Glutamatergic neuron (in vitro differentiated cells): ENCODE measurements at regions not wholly inside any gene's neighbourhood (a gene's known extent, or its start where the extent isn't known, plus 50 kb on each side); places are given as distances from the start of the nearest gene placed in this dataset.

ENCODE experiments used
- DNase-seq: peaks from one replicate; pipeline ENCODE4 v3.0.0; 2022
- H3K27ac Mint-ChIP-seq: one replicate; pipeline ENCODE4 v1.8.0; 2020; ENCODE audit warnings: mild to moderate bottlenecking, mixed read lengths, inconsistent platforms; ENCODE audit not compliant: unreplicated experiment
- H3K27me3 Mint-ChIP-seq: one replicate; pipeline ENCODE4 v1.8.0; 2020; ENCODE audit warnings: mild to moderate bottlenecking, moderate library complexity, mixed read lengths, inconsistent platforms; ENCODE audit not compliant: unreplicated experiment
- H3K36me3 Mint-ChIP-seq: one replicate; pipeline ENCODE4 v1.8.0; 2020; ENCODE audit warnings: mild to moderate bottlenecking, mixed read lengths, inconsistent platforms; ENCODE audit not compliant: unreplicated experiment
- H3K4me1 Mint-ChIP-seq: one replicate; pipeline ENCODE4 v1.8.0; 2020; ENCODE audit warnings: mild to moderate bottlenecking, low read depth, mixed read lengths, inconsistent platforms; ENCODE audit not compliant: unreplicated experiment
- H3K4me3 Mint-ChIP-seq: one replicate; pipeline ENCODE4 v1.8.0; 2020; ENCODE audit warnings: mild to moderate bottlenecking, mixed read lengths, inconsistent platforms; ENCODE audit not compliant: unreplicated experiment
- H3K9me3 Mint-ChIP-seq: one replicate; pipeline ENCODE4 v1.8.0; 2020; ENCODE audit warnings: mild to moderate bottlenecking, moderate library complexity, mixed read lengths, inconsistent platforms; ENCODE audit not compliant: unreplicated experiment
- CTCF ChIP-seq: fragments of 200-600 bp; sonication (generic); IDR thresholded peaks from one replicate; pipeline ENCODE4 v1.5.0; 2021; ENCODE audit not compliant: partially characterized antibody, unreplicated experiment

GRCh38 chr3:193929373-193929772 is 206.6 kb upstream of the HES1 start:
- DNase-seq, result no peak
- Mint-ChIP-seq H3K9me3 (peaks cover 4% of the 10 kb centered on the region), H3K4me1 (no peaks in the 10 kb centered on the region), H3K4me3 (no peak overlapping the region), H3K27me3 (peaks cover 3% of the 10 kb centered on the region), H3K27ac (no peak overlapping the region), H3K36me3 (peaks cover 4% of the 10 kb centered on the region)
- no peak for TF ChIP-seq CTCF

DNA sequence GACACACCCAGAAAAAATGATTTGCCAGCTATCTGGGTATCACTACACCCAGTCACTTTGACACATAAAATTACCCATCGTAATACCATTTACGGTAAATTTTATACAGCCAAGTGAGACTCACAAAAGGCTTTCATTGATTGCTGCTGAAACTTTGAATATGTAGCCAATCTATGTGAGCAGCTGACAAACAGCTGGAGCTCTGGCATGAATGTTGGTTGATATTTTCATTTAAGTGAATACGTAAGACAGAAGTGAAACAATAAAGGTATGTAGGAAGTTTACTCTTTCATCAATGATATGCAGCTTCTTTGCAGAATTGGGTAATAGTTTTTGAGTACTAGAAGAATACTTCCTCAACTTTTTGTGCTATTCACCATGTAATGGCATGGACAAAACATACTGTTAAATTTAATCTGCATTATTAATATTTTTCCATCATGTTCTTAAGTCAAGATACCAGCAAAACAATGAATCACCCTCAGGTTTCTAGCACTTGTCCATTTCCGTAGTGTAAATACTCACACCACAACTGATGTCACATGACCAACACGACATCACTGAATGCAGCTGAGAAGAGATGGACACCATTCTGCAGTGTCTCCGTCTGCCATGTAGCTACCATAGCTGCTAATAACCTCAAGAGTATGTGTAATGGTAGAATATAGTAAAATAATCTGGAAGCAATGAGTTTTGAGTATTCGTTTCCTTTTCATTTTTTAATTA is 205.9 kb upstream of the HES1 start:
- no peak for DNase-seq
- Mint-ChIP-seq H3K9me3 (peaks cover 4% of the 10 kb centered on the region), H3K4me3 (no peak overlapping the region), H3K4me1 (no peaks in the 10 kb centered on the region), H3K27ac (no peak overlapping the region), H3K36me3 (peaks cover 4% of the 10 kb centered on the region), H3K27me3 (peaks cover 3% of the 10 kb centered on the region)
- TF ChIP-seq CTCF, result no peak

DNA sequence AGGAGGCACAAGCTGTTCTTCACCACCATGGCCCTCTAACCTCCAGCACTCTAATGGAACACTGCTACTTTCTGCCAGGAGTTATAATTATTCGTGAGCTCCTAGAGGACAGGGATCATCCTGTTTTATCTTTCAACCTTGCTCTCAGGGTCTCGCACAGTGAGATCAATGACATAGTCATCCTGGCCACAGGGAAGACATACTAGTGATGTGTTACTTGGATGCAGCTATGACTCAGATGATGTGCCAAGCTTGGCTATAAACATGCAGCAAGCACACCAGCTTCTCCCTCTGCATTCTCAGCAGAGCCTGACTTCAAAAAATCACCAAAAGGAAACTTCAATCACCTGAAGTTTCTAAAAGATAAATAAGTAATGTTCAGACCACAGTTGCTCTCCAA is 203.8 kb upstream of the HES1 start:
- H3K9me3 Mint-ChIP-seq, result no peaks in the 10 kb centered on the region

DNA sequence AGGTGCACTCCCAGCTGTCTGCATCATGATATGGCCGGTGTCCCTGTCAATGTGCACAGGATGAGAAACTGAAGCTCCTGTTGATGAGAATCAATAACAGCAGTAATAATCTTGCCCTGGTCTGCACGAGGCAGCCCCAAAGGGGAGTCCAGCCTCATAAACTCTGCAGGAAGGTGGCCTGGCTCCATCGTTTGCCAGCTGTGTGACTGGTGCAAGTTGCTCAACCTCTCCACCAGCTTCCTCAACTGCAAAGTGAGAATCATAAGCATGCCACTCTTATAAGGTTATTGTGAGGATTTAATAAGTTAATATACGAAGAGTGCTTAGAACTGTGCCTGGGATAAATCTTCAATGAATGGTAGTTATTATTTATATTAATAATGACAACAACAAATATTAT is 203.4 kb upstream of the HES1 start:
- TF ChIP-seq CTCF, result no peak
- no peak overlapping the region for H3K27ac Mint-ChIP-seq
- no peak for DNase-seq
- H3K4me3 Mint-ChIP-seq, result no peak overlapping the region
- no peaks in the 10 kb centered on the region for H3K4me1 Mint-ChIP-seq
- no peaks in the 10 kb centered on the region for H3K36me3 Mint-ChIP-seq
- H3K9me3 Mint-ChIP-seq, result no peaks in the 10 kb centered on the region
- peaks cover under 1% of the 10 kb centered on the region for H3K27me3 Mint-ChIP-seq

More for the DNA sequence above, 203.8 kb upstream of the HES1 start:
- Mint-ChIP-seq H3K4me1 (no peaks in the 10 kb centered on the region), H3K27me3 (no peaks in the 10 kb centered on the region), H3K4me3 (no peak overlapping the region), H3K27ac (no peak overlapping the region), H3K36me3 (no peaks in the 10 kb centered on the region)
- no peak for TF ChIP-seq CTCF
- no peak for DNase-seq

DNA sequence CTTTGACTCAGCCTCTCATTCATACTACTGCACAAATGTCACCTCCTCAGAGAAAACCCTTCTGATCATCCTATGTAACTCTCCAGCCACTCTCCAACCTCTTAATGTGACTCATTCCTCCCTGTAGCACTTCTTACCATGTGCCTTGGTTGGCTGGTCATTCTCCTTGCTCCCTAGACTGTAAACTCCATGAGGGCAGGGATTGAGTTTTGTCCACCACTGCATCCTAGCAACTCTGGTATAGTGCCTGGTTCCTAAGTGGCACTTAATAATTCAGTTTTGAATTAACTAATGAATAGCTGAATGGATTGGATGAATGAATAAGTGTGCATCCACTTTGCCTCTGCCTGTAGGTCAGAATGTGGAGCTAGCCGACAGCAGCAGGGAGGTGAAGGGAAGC is 202.5 kb upstream of the HES1 start:
- Mint-ChIP-seq H3K36me3 (no peaks in the 10 kb centered on the region), H3K4me3 (no peak overlapping the region), H3K27me3 (peaks cover 3% of the 10 kb centered on the region), H3K27ac (no peak overlapping the region), H3K9me3 (no peaks in the 10 kb centered on the region), H3K4me1 (no peaks in the 10 kb centered on the region)
- DNase-seq, result no peak
- TF ChIP-seq CTCF, result no peak
